GM18873 (cell line): ENCODE measurements at regions not wholly inside any gene's neighbourhood (a gene's known extent, or its start where the extent isn't known, plus 50 kb on each side); places are given as distances from the start of the nearest gene placed in this dataset.

Source experiments
- ATAC-seq: cut with Tn5 transposase; IDR thresholded peaks from one replicate; pipeline ENCODE4 v1.9.1; 2021; ENCODE audit warnings: mild to moderate bottlenecking, moderate library complexity, moderate number of reproducible peaks; ENCODE audit not compliant: unreplicated experiment, low FRiP score

DNA sequence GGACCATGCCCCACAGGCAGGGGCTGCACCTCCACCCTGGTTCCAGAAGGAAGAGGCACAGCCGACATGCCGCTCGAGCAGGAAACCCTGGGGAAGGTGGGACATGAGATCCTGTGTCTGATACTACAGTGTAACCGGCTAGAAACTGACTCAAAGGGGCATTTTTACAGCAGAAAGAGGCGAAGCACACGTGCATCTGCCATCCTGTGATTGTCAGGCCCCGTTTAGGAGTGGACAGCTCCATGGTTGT lies 62.7 kb downstream of the SIK1 start:
- no peak for ATAC-seq

DNA sequence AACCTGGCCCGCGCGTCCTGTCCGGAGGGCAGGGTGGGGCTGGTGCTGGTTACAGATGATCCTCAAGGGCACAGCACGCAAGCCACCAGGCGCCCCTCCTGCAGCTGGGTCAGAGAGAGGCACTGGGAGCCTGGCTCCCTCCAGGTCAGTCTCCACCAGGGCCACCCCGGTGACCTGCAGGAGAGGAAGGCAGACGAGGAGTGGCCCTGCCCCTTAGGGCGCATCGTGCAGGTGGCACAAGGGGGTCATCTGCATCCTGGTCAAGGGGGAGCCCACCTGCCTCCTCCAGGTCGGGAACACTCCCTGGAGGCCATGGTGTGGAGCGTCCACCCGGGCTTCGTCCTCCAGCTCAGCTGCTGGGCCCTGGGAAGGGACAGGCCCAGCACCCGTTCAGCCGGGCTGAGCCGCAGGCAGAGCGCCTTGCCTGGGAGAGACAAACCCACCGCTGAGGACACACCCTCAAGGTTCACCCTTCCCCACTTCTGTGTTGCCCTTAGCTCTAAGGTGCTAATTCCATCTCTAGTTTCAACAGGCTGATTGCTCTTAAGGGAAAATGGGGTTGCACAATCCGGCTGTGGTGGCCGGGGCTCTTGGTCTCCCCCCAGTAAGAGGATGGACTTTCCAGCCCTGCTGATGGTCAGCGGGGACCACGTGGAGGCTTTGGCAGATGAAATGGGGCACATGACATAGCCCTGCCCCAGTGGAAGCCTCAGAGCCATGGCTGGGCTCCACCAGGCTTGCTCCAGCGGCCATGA lies 63.2 kb downstream of the SIK1 start:
- ATAC-seq: no peak

DNA sequence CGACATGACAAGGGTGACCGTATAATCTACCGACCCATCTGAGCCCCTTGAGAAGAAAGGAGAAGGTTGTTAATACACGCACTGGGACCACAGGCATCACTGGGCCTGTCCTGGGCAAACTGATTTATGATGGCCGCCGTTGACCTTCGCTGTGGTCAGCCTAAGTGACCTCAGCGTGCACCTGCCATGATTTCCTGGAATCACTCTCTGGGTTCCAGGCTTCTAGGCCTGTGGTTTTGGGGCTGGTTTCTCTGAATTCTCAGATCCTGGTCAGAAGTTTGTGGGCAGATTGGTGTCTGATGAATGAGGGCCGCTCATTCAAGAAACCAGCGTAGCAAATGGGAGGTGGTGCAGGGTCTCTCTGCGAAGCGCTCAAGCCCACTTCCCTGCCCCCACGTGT lies 64.0 kb downstream of the SIK1 start:
- no peak for ATAC-seq

DNA sequence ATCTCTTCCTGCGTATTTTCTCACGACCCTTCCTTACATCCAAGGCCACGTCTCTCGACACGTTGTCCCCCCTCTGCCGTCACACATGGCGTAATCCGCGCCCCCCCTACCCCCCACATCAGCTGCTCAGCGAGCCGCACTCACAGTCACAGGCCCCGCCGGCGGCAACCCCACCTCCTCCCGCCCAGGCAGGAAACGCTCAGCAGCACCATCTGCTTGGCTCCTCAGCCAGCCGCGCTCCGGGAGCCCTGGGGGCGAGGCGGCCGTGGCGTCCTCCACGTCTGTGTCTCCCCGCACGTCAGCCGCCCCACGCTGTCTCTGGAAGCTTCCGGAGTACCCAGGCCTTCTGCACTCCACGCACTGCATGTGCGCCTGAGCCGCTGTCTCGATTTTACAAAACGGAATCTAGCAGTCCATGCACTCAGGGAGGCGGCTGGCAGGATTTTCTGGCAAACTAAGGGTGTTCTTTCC lies 64.6 kb downstream of the SIK1 start:
- ATAC-seq: no peak

DNA sequence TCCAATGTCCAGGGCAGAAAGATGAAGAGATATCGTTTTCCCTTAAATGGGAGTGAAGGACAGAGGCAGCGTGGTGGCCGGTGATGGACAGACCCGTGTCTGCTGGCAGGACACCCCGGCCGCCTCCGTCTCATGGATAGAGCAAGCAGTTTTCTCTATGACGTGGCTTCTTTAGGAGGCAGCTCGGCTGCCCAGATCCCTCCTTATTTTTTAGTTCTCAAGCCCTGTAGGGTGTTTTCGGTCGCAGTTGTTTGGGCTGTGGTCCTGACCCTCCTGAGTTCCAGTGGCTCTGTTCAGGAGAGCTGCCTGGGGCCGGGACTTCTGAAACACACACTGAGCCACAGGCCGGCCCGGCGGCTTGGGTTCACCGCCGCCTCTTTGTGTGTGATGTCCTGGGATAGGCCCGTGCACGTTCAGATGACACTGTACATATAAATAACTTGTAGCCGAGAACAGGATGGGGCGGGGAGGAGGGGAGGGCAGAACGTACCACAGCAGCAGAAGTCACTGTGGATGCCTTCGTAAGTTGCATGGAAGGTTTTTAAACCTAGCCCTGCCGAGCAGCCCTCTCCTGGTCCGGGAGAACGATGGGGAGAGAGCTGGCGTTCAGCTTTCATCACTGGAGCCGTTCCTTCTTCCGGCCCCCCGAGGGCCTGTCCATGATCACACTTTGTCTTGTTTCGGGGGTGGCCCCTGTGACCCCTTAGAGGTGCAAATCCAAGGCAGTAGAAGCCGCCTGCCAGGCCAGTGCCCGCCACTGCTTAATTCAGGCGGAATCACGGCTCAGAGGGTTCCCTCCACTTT lies 65.2 kb downstream of the SIK1 start:
- no peak for ATAC-seq

DNA sequence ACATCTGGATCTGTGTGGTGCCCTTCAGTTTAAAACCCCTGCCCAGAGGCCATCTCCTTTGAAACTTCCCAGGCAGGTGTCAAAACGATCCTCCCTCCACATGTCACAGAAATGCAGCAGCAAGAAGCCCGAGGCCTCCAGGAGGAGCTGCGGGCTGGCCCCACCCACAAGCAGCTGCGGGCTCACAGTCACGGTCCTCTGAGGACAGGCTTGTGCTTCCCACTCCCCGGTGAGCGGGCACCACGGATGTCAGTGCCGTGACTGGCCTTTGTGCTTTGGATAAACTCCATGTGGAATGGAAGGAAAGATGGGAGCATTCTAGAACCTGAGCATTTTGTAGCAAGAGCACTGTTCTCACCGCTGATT lies 65.8 kb downstream of the SIK1 start:
- no peak for ATAC-seq

DNA sequence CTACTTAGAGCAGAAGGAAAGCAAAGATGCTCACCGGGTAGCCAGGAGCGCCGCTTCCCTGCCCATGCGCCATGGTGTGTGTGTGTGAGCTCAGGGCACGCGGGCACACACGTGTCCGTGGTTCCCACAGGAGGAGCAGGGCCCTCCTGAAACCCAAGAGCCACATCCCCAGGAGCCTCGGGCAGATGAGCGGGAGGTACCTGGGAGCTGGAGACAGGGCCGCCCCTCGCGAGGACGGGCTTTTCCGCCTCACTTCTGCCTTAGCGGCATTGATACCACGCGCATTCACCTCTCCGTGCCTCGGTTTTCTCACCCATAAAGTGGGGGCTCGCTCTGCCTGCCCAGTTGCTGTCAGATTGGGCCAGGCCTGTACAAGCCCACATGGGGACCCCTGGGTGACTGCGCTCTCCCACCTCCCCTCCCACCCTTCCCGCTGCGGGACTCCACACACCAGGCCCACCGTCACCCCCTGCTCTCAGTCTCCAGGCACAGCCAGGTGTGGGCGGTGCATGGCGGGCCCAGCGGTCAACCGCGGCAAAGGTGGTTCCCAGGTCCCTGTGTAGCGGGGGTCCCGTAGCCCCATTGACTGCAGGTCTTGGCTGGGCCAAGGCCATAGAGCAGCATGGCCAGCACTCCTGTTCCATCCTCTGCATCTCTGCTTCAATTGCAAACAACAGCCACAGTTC lies 66.3 kb downstream of the SIK1 start:
- no peak for ATAC-seq

DNA sequence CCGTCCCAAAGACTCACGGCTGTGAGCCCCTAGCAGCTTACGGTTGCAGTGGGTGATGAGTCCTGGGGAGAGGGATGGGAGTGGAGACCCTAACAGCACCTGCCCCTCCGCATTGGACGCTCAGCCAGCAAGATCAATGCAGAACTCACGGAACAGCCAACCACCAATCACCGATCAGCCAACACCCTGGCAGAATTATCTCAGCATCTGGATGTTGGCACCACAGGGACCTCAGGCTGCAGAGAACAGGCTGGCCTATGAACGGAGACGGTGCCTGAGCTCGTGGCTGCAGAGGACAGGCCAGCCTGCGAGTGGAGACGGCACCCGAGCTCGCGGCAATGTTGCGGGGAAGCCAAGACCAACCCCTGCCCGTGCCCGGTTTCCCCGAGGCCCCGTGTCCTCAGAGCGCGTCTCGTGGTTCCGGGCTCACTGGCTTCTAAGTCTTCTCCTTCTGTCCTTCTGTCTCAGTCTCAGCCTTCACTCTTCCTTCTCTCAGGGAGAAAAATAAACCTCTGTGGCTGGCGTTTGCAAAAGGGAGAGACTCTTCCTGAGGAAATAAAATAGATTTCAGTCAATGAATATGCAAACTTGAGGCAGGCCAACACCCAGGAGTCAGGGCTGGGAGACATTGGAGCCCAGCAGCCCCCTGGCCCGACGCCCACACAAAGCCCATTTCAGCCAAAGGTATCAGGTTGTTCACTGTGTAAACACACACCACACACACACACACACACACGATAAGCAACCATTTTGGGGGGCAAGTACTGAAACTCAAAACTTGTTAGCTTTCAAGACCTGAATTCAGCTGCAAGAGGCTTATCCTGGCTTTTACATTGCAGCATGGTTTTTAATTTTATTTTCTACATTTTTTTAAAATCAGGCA lies 67.8 kb downstream of the SIK1 start:
- ATAC-seq: no peak

DNA sequence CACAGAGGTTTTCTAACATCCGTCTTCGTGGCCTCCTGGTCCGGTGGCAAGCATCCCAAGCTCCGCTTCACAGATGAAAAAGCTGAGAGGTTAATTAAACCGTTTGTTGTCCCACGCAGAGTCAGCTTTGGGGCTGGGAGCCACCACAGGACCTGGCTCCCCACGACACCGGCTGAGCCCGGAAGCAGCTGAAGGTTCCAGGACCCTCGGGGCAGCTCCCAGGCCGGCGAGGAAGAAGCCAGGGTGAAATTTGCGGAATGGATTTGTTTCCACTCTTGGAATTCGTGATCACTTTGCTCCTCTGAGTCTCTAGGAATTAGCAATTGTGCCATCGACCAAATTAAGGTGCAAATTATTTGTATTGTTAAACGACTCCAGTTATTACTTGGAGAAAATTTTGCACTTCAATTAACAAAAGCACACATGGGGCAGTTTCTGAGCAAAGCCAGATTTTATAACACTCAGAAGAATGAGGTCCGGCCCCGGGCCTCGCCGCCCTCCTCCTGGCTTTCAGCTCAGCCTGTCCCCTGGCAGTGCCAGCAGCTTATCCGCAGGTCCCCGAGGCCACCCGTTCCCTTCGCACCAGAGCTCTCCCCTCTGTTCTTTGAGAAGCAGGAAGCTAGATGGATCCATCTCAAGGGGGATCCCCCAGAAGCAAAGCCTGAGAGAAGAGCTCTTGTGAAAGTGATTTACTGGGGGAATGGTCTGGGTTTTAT lies 69.1 kb downstream of the SIK1 start:
- no peak for ATAC-seq

DNA sequence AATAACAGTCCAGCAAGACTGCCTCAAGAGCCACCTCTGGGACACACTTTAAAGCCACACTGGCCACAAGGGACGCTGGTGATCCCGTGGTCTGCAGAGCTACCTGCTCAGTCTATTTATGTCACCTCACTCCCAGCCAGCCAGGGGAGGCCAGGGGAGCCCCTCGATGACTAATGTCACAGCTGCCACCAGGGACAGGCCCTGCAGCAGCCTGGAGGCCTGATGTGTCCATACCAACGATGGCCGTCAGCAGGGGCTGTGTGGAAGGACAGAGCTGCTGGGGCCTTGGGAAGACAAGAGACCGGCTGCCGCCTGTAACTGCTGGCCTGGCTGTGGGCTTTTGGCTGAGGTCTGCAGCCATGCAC lies 71.0 kb downstream of the SIK1 start:
- no peak for ATAC-seq

DNA sequence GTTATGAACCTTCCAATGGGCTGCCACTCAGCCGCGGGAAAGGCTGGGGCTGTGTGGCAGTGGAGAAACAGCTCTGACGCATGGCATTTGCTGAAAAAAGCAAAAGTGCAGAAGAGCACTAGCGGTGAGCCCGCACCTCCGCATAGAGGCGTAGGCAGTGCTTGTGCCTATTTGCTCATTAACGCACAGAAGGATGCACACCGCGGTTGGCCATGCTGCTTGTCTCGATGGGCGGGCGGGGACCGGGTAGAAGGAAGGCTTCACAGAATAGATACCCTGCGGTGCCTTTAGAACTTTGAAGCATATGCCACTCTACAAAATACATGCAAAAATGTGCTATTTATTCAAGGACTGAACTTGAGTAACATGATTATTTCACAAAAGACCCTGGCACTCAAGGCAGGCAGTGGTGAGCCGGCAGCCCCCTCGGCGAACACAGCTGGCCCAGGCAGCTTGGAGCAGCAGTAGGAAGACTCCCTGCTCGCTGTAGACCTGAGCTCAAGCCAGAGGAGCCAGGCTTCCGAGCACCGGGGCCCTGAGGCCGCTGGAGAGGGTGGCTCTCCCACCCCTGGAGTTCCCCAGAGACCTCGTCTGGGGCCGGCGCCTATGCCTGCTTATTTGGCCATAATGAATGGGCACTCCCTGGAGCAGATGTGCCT lies 71.5 kb downstream of the SIK1 start:
- no peak for ATAC-seq

DNA sequence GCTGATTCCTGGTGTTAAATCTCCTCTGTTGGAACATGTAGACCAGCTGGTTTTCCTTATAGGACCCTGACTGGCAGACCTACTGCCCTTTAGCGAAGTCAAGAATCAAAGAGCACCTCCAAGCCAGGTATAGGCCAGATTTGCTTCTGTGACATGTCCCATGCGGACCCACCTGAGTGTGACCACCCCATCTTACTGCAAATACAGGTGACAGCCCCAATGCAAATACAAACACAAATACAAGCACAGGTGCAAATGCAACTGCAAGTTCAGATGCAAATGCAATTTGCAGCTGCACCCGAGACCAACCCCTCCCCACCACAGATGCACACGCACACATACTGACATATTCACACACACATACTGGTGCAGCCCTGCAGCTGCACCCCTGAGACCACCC lies 72.3 kb downstream of the SIK1 start:
- ATAC-seq: no peak

DNA sequence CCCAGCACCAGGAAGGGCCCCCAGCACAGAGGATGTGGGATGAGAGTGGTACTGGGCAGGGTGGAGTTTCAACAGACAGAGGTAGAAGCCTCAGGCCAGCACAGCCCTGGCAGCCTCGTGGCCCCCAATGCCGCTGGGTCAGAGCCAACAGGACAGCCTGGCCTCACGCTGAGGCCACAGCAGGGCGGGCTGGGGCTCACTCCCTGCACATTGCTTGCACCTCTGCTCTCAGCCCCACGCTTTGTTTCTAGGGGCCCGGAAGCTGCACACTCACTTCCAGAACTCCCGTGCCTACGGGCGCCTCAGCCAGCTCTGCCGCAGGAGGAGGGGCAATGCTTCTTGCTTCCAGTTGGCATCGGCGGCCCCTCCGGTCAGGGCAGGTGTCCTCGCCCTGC lies 72.9 kb downstream of the SIK1 start:
- ATAC-seq: no peak

DNA sequence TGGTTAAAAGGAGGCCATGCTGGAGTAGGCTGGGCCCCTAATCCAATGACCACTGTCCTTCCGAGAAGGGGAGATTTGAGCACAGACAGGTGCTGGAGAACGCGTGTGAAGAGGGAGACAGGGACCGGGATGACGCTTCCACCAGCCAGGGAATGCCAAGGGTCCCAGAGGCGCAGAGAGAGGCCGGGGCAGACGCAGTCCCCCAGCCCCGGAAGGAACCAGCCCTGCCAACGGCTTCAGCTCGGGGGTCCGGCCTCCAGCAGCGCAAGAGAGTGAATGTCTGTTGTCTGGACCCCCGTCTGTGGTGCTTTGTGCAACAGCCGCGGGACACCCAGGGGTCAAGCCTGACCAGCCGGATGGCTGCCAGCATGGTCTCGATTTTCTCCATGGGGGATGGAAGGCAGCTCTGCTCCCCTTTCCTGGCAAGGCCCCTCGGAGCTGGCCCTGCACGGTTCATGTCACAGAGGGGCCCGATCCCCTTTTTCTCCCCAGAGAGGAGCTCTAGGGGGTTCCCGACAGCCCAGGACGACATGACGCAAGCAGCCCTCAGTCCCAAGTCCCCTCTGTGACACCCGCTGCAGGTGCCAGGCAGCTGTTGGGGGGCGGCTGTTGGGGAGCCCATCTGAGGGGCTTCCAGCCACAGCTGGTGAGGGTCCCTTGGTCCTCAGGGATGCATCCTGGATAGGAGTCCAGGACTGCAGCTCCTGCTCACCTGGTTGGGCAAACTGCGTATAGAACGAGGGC lies 73.5 kb downstream of the SIK1 start:
- no peak for ATAC-seq

DNA sequence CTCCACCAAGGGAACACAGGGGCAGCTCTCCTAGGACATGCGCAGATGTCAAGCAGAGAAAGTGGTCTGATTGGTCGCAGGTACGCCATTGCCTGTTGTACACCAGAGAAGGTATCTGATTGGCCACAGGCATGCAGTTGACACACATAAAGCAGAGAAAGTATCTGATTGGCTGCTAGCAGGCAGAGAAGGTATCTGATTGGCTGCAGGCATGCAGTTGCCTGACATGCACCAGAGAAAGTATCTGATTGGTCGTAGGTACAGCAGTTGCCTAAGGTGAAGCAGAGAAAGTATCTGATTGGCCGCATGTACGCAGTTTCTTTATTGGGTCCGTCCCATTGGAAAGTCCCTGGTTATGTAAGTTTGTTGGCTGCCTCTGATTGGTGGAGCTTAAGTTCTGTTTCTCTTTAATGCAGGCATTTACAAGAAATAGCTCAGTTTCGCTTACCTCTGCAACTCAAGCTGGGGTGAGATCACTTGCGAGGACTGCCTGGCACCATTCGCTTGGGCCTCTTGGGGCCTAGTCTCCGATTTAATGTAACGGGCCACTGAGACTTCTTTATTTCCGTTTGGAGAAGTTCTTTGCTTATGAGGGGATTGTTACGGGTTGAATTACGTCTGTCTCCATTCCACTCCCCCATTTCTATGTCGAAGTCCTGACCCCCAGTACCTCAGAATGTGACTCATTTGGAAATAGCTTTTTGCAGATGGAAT lies 74.2 kb downstream of the SIK1 start:
- ATAC-seq: peak; percentile 91

DNA sequence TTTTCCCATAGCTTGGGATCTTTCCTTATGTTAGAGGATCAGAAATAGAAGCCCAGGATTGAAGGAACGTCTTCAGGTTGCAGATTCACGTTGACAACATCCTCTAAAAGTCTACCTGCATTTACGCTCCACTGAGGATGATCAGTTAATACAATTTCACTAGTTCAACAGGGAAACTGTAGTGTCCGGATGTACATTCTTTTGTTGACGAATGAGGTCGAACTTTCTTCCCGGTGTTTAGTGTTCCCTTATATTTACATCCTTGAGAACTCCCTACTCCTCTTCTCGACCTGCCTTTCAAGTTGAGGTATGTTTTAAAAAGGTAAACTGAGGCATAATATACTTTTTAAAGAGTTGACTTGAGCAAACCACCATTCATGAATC lies 74.8 kb downstream of the SIK1 start:
- no peak for ATAC-seq

DNA sequence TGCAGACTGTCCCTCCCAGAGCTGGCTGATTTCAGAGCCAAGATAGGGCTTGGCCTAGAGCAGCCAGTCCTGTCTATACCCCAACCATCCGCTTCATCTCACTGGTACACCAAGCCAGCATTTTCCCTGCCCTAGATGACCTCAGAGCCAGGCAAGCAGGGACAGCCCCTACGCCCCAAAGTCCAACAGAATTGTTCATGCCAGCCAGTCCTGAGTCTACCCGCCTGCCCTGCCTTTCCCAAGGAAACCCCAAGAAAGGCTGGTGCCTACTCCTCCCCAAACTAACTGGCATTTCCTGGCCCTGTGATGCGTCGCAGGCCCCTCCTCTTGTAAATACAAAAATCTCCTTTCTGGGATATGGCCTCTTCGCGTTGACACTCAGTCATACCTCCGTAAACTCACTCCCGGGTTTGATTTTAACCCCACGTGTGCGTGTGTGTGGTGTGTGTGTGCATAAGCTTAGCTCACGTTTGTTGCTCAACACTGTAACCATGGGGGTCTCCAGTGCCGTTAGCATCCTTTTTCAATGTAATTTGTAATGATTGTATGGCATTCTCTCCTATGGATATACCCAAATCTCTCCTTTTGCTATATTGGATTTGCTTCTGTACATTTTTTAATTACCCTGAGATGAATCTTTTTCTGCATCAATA lies 75.3 kb downstream of the SIK1 start:
- ATAC-seq: no peak

DNA sequence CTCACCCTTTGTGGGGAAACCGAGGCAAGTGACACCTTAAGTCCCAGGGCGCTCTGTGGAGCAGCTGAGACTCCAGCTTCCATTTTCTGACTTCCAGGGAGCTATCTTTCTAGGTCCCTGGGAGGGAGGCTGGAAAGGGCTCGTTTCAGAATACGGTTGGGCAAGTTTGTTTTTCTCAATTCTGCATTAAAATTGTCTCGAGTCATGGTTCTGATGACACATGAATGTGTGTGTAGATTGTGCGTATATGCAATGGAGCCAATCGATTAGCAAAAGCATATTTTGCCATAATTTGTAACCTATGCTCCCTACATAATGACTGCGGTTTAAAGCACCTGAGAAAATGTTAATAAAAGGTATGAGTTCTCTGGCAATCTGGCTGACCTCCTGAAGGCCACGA lies 77.3 kb downstream of the SIK1 start:
- no peak for ATAC-seq
